ENCODE measurements at regions not wholly inside any gene's neighbourhood (a gene's known extent, or its start where the extent isn't known, plus 50 kb on each side); places are given as distances from the start of the nearest gene placed in this dataset.

DNA sequence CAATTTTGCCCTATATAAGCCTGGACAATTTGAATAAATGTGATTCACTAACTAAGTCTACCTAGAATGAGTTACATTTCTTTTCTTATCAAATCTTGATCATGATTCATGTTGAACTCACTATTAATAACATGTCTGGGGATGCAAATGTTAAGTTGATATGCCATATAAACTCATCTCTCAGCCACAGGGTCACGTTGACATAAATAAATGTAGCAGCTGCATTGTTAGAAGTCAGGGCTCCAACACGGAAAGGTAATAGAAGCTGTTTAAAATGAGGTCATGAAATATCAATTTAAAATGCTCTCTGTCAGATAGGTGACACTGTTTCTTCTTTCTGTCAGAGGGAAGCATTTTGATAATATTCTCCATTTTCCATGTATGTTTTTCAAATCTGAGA, 521.9 kb downstream of the CCDC85A start:
- H3K9me3 ChIP-seq (ENCODE audit: low read length), result peaks cover 70% of the 10 kb centered on the region
- no TSS peak for BruUV-seq (replicated peaks)
- DNase-seq (ENCODE audit: low spot score) (no peak), ATAC-seq (no peak), FAIRE-seq (no peak)
- H3K4me2 ChIP-seq (ENCODE audit: low read depth, low read length), result no peak overlapping the region
- 3% methylated on average over 2 of the region's 2 CpGs for WGBS (ENCODE audit: low lambda C conversion rate)
- H3K4me3 ChIP-seq (replicated peaks in 1 of 3; ENCODE audit: insufficient read depth in 1 of 3, low read depth in 2 of 3, low read length in 3 of 3), result no peak overlapping the region
- in situ Hi-C loops (cut with HindIII; ENCODE audit: extremely low pct_ligation_motif_present, low pct_unique_long_range_greater_than_20kb) (no loop called here), intact Hi-C loops (cut with micrococcal nuclease; ENCODE audit: unreplicated experiment) (no loop called here)
- H3K4me1 ChIP-seq (ENCODE audit: insufficient read depth, low read length), result no peaks in the 10 kb centered on the region
- no peak overlapping the region for H3K27ac ChIP-seq (ENCODE audit: extremely low read length, insufficient read depth, low read length)
- H3K27me3 ChIP-seq (ENCODE audit: control insufficient read depth in 1 of 2, insufficient read depth in 2 of 2, low read length in 2 of 2), result no peaks in the 10 kb centered on the region
- no peaks in the 10 kb centered on the region for H3K36me3 ChIP-seq (replicated peaks in 1 of 2; ENCODE audit: control insufficient read depth in 1 of 2, insufficient read depth in 2 of 2, low read length in 2 of 2)
- no peak overlapping the region for H3K9ac ChIP-seq (ENCODE audit: insufficient read depth, low read depth, low read length)
- POLR2A ChIA-PET, result no interaction called here
- no peaks in the 10 kb centered on the region for H4K20me1 ChIP-seq (ENCODE audit: insufficient read depth, low read length)
- no peaks in the 10 kb centered on the region for H3K79me2 ChIP-seq (ENCODE audit: insufficient read depth, low read length)
- H2AFZ ChIP-seq (ENCODE audit: low read length), result no peak overlapping the region
- CTCF ChIA-PET (ENCODE audit: low intra/inter-chr PET ratio, low total read pairs), result no interaction called here
- TF ChIP-seq RFX3 (CRISPR knock-in tag; IDR thresholded peaks at IDR 0.05) (no peak), DBP (CRISPR knock-in tag; IDR thresholded peaks at IDR 0.05; ENCODE audit: not compliant biosample characterization) (no peak), LCORL (IDR thresholded peaks at IDR 0.05) (no peak), LCORL (CRISPR knock-in tag; IDR thresholded peaks at IDR 0.05) (no peak), ARID2 (CRISPR knock-in tag; IDR thresholded peaks at IDR 0.05; ENCODE audit: borderline replicate concordance) (no peak), TARDBP (CRISPR knock-in tag; IDR thresholded peaks at IDR 0.05) (no peak), RBM39 (IDR thresholded peaks at IDR 0.05; ENCODE audit: low read depth, low read length, poor library complexity, severe bottlenecking) (no peak), ZNF33B (CRISPR knock-in tag; IDR thresholded peaks at IDR 0.05) (no peak), ZNF607 (CRISPR knock-in tag; IDR thresholded peaks at IDR 0.05; ENCODE audit: borderline replicate concordance) (no peak), ZNF792 (CRISPR knock-in tag; IDR thresholded peaks at IDR 0.05) (no peak), SIN3A (IDR thresholded peaks at IDR 0.05; ENCODE audit: borderline replicate concordance, low read depth, low read length) (no peak), ZNF136 (CRISPR knock-in tag; IDR thresholded peaks at IDR 0.05; ENCODE audit: low read depth) (no peak), POLR2A (IDR thresholded peaks at IDR 0.05; ENCODE audit: insufficient read depth in 1 of 2, low read depth in 2 of 2, low read length in 2 of 2) (no peak), ZNF235 (CRISPR knock-in tag; IDR thresholded peaks at IDR 0.05; ENCODE audit: borderline replicate concordance) (no peak), SP4 (CRISPR knock-in tag; IDR thresholded peaks at IDR 0.05) (no peak)
- TF ChIP-seq, protein P1, sequence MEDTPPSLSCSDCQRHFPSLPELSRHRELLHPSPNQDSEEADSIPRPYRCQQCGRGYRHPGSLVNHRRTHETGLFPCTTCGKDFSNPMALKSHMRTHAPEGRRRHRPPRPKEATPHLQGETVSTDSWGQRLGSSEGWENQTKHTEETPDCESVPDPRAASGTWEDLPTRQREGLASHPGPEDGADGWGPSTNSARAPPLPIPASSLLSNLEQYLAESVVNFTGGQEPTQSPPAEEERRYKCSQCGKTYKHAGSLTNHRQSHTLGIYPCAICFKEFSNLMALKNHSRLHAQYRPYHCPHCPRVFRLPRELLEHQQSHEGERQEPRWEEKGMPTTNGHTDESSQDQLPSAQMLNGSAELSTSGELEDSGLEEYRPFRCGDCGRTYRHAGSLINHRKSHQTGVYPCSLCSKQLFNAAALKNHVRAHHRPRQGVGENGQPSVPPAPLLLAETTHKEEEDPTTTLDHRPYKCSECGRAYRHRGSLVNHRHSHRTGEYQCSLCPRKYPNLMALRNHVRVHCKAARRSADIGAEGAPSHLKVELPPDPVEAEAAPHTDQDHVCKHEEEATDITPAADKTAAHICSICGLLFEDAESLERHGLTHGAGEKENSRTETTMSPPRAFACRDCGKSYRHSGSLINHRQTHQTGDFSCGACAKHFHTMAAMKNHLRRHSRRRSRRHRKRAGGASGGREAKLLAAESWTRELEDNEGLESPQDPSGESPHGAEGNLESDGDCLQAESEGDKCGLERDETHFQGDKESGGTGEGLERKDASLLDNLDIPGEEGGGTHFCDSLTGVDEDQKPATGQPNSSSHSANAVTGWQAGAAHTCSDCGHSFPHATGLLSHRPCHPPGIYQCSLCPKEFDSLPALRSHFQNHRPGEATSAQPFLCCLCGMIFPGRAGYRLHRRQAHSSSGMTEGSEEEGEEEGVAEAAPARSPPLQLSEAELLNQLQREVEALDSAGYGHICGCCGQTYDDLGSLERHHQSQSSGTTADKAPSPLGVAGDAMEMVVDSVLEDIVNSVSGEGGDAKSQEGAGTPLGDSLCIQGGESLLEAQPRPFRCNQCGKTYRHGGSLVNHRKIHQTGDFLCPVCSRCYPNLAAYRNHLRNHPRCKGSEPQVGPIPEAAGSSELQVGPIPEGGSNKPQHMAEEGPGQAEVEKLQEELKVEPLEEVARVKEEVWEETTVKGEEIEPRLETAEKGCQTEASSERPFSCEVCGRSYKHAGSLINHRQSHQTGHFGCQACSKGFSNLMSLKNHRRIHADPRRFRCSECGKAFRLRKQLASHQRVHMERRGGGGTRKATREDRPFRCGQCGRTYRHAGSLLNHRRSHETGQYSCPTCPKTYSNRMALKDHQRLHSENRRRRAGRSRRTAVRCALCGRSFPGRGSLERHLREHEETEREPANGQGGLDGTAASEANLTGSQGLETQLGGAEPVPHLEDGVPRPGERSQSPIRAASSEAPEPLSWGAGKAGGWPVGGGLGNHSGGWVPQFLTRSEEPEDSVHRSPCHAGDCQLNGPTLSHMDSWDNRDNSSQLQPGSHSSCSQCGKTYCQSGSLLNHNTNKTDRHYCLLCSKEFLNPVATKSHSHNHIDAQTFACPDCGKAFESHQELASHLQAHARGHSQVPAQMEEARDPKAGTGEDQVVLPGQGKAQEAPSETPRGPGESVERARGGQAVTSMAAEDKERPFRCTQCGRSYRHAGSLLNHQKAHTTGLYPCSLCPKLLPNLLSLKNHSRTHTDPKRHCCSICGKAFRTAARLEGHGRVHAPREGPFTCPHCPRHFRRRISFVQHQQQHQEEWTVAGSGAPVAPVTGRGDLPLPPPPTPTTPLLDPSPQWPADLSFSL (CRISPR knock-in tag; IDR thresholded peaks at IDR 0.05), result no peak
- TF ChIP-seq, protein P2, sequence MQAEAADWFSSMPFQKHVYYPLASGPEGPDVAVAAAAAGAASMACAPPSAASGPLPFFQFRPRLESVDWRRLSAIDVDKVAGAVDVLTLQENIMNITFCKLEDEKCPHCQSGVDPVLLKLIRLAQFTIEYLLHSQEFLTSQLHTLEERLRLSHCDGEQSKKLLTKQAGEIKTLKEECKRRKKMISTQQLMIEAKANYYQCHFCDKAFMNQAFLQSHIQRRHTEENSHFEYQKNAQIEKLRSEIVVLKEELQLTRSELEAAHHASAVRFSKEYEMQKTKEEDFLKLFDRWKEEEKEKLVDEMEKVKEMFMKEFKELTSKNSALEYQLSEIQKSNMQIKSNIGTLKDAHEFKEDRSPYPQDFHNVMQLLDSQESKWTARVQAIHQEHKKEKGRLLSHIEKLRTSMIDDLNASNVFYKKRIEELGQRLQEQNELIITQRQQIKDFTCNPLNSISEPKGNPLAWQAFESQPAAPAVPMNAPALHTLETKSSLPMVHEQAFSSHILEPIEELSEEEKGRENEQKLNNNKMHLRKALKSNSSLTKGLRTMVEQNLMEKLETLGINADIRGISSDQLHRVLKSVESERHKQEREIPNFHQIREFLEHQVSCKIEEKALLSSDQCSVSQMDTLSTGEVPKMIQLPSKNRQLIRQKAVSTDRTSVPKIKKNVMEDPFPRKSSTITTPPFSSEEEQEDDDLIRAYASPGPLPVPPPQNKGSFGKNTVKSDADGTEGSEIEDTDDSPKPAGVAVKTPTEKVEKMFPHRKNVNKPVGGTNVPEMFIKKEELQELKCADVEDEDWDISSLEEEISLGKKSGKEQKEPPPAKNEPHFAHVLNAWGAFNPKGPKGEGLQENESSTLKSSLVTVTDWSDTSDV (CRISPR knock-in tag; IDR thresholded peaks at IDR 0.05), result no peak
- TF ChIP-seq, protein P3, sequence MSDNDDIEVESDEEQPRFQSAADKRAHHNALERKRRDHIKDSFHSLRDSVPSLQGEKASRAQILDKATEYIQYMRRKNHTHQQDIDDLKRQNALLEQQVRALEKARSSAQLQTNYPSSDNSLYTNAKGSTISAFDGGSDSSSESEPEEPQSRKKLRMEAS (IDR thresholded peaks at IDR 0.05), result no peak
